K562 (cell line): ENCODE measurements at regions not wholly inside any gene's neighbourhood (a gene's known extent, or its start where the extent isn't known, plus 50 kb on each side); places are given as distances from the start of the nearest gene placed in this dataset.

Source experiments
- AFF4 ChIP-seq: sonication (generic); formaldehyde crosslinking; IDR thresholded peaks from 2 replicates; pipeline ENCODE4 v1.8.0; 2023; ENCODE audit warnings: mild to moderate bottlenecking, missing genetic modification reagents
- BRF2 ChIP-seq: IDR thresholded peaks from 3 replicates; pipeline ENCODE4 v1.6.1; 2011; ENCODE audit warnings: borderline replicate concordance, mild to moderate bottlenecking; ENCODE audit not compliant: insufficient read length, insufficient read depth
- CTCF ChIP-seq, 3 experiments: IDR thresholded peaks in 2 of 3; conservative IDR thresholded peaks in 1 of 3; 2 replicates each; pipeline ENCODE4 v1.5.1; 2011 to 2012; ENCODE audit warnings: low read length in 3 of 3, mild to moderate bottlenecking in 3 of 3, control low read depth in 2 of 3, improper control_type of control experiment in 1 of 3, inconsistent platforms in 1 of 3, low read depth in 1 of 3, mixed read lengths in 1 of 3, moderate library complexity in 1 of 3; ENCODE audit not compliant: insufficient read depth in 2 of 3
- HCFC1 ChIP-seq: IDR thresholded peaks from 2 replicates; pipeline ENCODE4 v1.6.1; 2012; ENCODE audit warnings: low read depth, low read length, improper control_type of control experiment
- SAFB2 ChIP-seq: fragments of 200-400 bp; formaldehyde crosslinking; IDR thresholded peaks from 2 replicates; pipeline ENCODE4 v1.6.1; 2018; ENCODE audit warnings: borderline replicate concordance, low read length, low read depth, moderate library complexity; ENCODE audit not compliant: severe bottlenecking
- YY1 ChIP-seq, 3 experiments: IDR thresholded peaks; 2 replicates each; pipeline ENCODE4 v1.6.1; 2011; ENCODE audit warnings: low read length in 2 of 3, mild to moderate bottlenecking in 2 of 3, moderate library complexity in 2 of 3, borderline replicate concordance in 1 of 3, control low read depth in 1 of 3, low read depth in 1 of 3; ENCODE audit not compliant: insufficient read depth in 3 of 3, insufficient replicate concordance in 2 of 3, control insufficient read depth in 1 of 3, insufficient read length in 1 of 3; ENCODE audit errors: extremely low read depth in 1 of 3
- ZNF311 ChIP-seq: fragments of 250-450 bp; sonication (Bioruptor Pico); IDR thresholded peaks from 2 replicates; pipeline ENCODE4 v1.4.0; 2020; ENCODE audit warnings: mild to moderate bottlenecking, moderate library complexity
- ZNF398 ChIP-seq: fragments of 250-450 bp; sonication (Bioruptor Pico); IDR thresholded peaks from 2 replicates; pipeline ENCODE4 v1.8.0; 2021; ENCODE audit warnings: moderate library complexity, mild to moderate bottlenecking, inconsistent platforms

GRCh38 chr11:80700386-80700785 is 1259.6 kb upstream of the TENM4 start:
- TF ChIP-seq CTCF (IDR thresholded peaks at IDR 0.05 in 2 of 3, conservative IDR thresholded peaks at IDR 0.05 in 1 of 3; ENCODE audit: insufficient read depth in 2 of 3, low read depth in 1 of 3, low read length in 3 of 3) (no peak), SAFB2 (no peak), AFF4 (CRISPR knock-in tag) (no peak), ZNF398 (no peak), BRF2 (no peak), YY1 (IDR thresholded peaks at IDR 0.05; ENCODE audit: borderline replicate concordance in 1 of 3, control insufficient read depth in 1 of 3, extremely low read depth in 1 of 3, insufficient read depth in 3 of 3, insufficient read length in 1 of 3, insufficient replicate concordance in 2 of 3, low read depth in 1 of 3, low read length in 2 of 3) (no peak), HCFC1 (no peak), ZNF311 (no peak)
